Epidermal melanocyte (primary cell): ENCODE measurements at regions not wholly inside any gene's neighbourhood (a gene's known extent, or its start where the extent isn't known, plus 50 kb on each side); places are given as distances from the start of the nearest gene placed in this dataset.
"Not testable (repeated sequence)": the region's sequence is repeated elsewhere in the genome, so short reads cannot be mapped to it uniquely, and the experiment has no call there.

Source experiments
- DNase-seq: peaks from one replicate; pipeline ENCODE4 v3.0.0; 2011; ENCODE audit warnings: low spot score; ENCODE audit not compliant: insufficient read length

DNA sequence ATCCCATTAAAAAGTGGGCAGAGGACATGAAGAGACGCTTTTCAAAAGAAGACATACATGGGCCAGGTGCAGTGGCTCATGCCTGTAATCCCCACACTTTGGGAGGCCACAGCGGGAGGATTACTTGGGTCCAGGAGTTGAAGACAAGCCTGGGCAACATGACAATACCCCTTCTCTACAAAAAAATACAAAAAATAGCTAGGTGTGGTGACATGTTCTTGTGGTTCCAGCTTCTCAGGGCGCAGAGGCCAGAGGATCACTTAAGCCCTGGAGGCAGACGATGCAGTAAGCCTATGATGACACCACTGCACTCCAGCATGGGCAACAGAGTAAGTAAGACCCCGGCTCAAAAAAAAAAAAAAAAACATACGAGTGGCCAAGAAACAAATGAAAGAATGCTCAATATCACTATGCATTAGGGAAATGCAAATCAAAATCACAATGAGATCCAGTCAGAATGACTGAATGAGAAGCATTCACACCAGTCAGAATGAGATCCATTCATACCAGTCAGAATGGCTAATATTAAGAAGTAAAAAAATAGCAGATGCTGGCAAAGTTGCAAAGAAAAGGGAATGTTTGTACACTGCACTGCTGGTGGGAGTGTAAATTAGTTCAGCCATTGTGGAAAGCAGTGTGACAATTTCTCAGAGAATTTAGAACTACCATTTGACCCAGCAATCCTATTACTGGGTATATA lies 550.2 kb upstream of the SLC39A10 start:
- DNase-seq, result no peak

DNA sequence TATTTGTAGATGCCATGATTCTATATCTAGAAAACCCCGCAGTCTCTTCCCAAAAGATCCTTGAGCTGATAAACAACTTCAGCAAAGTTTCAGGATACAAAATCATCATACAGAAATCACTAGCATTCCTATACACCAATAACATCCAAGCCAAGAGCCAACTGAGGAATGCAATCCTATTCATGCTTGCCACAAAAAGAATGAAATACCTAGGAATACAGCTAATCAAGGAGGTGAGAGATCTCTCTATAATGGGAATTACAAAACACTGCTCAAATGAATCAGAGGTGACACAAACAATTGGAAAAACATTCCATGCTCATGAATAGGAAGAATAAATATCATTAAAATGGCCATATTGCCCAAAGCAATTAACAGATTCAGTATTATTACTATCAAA lies 551.4 kb upstream of the SLC39A10 start:
- no peak for DNase-seq

DNA sequence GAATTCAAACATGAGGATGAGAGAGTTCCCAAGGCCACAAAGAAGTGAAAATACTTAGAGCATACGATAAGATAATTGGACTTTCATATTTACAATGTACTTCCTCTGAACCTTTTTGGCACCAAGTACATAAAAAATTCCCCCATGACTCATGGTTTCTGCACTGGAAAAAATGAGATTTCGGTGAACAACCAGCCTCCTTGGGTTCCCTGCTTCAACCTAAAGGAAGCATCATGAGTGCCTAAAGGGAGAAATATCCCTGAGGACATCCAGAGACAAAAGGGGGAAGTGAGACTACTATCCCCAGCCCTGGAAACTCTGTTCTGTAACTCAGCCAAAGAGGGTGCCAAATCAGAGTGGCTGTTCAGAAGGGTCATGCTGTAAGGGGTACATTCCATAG lies 562.7 kb upstream of the SLC39A10 start:
- DNase-seq, result no peak

DNA sequence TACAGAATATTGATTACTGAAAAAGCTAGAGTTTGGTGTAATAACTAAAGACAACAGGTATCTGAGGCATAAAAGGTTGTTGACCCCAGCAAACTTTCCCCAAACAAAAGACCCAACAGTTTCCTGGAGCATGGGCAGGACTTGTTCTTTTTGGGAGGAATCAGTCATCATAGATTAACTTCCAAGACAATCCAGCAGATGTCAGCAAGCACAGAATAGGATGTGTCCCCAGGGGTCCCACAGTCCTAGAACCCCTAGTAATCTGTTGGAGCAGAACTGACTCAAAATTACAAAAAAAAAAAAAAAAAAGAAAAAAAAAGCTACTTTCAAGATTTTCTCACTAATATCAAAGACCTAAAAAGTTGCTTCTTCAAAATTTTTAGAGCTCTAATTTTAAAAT lies 564.7 kb upstream of the SLC39A10 start:
- no peak for DNase-seq

DNA sequence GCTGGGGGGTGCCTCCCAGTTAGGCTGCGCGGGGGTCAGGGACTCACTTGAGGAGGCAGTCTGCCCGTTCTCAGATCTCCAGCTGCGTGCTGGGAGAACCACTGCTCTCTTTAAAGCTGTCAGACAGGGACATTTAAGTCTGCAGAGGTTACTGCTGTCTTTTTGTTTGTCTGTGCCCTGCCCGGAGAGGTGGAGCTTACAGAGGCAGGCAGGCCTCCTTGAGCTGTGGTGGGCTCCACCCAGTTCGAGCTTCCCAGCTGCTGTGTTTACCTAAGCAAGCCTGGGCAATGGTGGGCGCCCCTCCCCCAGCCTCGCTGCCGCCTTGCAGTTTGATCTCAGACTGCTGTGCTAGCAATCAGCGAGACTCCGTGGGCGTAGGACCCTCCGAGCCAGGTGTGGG lies 584.2 kb upstream of the SLC39A10 start:
- not testable (repeated sequence) for DNase-seq

DNA sequence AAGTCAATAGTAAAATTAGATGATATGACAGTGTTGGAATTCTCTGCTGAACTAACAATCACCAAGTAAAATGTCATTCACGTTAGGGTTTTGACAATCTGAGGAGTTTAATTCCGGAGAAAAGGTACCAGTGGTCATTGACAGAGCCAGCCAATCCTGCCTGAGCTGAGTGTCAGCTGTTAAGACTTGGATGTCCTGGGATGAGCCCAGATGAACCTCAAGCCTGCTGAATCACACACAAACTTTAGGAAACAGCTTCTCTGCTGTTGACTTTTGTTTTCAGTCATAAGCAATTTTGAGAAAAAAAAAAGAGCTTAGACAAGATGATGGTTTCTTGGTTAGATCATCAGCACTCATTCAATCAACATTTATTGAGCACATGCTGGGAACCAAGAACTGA lies 600.0 kb upstream of the SLC39A10 start:
- no peak for DNase-seq

DNA sequence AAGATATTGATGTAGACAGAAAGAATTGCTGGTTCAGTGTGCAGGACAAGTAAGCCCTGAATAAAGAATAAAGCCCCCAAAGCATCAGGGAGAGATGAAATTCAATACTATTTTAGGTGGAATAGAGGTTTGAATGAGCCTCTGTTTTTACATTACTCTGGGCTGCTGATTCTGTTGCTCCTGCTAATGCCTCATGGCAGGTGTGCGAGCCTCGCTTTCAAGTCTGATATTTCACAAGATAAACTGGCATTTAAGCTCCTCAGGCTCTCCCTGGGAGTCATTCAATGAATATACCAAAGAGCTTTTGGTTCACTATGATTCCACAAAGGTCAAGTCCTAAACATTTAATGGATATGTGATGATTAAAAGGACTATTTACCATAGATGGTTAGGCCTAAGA lies 601.0 kb upstream of the SLC39A10 start:
- no peak for DNase-seq

DNA sequence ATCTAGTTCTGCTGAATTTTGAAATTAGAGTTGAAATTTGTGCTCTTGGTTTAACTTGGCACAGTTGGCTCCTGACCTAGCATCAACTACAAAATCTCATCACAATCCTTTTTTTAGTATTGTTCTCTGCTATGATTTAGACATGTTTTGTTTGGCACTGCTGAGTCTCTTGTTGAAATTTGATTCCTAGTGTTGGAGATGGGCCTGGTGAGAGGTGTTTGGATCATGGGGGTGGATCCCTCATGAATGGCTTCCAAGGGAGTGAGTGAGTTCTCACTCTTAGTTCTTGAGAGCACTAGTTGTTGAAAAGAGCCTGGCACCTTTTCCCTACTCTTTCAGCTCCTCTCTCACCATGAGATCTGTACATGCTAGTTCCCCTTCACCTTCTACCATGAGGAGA lies 605.6 kb upstream of the SLC39A10 start:
- DNase-seq, result no peak

DNA sequence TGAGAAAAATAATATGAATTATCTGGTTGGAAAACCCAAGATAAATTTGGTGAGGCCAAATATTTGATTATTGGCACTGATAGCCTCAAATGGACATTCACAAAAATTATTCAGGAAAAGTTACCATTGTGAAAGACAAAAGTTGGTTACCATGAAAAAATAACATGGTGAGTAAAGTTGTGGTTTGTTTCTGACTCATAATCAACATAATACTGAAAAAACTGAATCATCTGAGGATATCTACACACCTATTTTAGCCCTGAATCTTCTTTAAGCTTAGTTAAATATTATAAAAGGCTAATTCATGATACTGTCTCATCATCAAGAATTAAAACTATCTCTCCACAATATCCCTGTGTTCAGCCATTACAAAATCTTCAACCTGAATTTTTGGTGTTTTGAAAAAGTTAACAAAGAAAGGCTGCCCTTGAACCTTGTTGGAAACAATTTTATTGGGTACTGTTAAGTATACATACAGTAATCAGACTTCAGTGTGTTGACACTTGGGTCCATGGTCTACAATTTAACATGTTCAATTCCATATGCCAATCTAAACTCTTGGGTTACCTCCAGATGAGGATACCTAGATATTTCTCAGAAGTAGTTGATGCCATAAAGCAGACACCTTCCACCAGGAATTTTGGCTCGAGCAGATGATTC lies 607.5 kb upstream of the SLC39A10 start:
- DNase-seq, result no peak

DNA sequence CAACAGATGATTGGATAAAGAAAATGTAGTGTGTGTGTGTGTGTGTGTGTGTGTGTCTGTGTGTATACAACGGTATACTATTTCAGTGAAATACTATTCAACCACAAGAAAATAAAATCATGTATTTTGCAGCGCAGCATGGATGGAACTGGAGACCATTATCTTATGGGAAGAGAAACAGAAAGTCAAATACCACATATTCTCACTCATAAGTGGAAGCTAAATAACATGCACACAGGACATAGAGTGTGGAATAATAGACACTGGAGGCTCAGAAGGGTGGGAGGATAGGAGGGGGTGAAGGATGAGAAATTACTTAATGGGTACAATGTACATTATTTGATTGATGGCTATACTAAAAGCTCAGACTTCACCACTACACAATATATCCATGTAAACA lies 609.1 kb upstream of the SLC39A10 start:
- no peak for DNase-seq

DNA sequence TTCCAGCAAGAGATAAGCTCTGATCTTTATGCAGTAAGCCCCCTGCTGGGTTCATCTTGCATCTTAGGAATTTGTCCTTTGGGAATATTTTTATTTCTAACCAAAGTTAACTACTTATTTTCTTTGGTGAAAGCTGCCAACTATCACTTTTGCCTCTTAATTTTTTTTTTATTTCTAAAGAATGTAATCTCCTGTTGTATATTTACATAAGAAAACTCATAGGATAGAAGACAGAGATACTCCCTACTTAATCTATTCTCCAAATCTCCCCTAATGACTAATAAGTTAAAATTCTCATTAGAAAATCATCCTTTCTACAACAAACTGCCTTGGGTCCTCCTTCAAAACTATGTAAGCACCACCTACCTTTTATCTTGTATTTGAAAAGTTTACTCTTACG lies 612.2 kb upstream of the SLC39A10 start:
- no peak for DNase-seq

DNA sequence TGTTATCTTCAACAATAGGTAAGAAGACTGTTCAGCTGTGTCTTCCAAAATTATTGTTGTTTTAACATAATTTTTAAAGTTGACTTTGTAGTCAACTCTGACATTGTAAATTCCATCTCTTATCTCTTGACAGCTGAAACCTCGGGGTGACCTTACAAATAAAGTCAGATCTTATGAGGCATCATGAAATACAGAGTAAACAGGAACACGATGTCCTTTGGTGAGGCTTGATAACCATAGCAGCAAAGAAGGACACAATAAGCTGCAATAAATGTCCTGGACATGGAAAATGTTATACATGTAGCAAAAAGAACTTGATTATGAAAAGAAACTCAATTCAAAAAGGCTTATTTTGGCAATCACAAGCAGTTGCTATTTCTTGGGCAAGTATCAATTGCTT lies 618.9 kb upstream of the SLC39A10 start:
- DNase-seq, result no peak

DNA sequence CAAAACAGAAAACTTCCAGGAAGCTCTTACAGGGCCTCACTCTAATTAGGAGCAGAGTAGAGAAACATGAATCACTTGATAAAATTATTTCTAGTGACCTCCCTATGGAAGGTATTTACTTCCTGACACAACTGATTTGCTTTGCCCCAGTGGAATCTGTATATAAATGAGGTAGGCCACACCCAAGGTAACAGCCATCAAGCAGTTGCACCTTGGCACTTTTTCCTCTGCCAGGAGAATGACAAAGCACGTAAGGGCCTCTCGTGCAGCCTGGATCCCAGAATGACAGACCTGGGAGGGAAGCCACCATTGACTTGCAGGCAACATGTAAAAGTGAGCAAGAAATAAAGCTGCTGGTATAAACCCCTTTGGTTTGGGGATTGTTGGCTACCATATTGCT lies 620.0 kb upstream of the SLC39A10 start:
- no peak for DNase-seq

DNA sequence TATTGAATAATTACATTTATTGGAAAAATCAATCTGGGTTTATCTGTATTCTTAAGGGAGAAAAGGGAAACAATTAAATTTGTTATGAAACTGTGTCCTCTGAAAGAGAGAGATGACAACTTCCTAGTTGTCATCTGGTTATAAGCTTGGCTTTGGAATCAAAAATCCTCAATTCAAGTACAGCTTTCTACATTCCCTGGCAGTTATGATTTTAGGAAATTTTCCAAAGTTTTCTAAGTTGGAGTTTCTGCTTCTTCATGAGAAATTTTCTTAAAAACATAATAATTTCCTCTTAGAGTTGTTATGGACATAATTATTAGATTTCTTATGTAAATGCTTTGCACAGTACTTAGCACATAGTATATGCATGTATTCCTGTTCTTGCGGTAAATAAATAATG lies 625.6 kb upstream of the SLC39A10 start:
- no peak for DNase-seq

DNA sequence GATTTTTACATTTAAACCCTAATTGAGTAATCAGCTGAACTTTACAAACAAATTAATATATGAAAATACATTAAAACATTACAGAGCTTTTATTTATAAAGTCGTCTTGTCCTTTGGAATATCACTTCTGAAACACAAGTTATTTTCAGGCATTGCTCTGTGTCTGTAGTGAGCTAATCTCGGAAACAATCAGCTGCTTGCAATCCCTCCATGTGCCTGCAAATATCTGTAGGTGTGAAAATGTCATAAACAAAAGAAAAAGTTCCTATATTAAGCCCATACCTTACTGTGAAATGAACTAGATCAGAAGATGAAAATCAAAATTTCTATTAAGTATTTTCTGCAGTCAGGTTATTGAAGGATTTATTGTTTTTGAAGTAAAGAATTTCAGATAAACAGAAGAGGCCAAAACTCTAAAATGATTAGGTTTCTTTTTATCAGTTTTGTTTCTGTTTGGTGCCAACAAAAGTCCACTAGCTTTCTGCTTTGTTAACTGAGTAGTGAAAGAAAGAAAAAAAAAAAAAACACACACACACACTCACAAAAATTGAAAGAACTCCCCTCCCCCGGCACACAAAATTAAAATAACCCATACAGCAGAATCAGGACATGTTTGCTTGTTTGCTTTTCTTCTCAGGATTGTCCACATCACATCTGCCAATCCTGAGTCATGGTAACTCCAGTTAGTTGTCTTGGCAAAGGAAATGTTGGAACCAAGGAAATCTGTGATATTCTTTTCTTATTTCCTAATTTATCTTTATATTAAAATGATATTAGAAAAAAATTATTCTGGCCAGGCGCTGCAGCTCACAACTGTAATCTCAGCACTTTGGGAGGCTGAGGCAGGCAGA lies 627.0 kb upstream of the SLC39A10 start:
- DNase-seq, result no peak

DNA sequence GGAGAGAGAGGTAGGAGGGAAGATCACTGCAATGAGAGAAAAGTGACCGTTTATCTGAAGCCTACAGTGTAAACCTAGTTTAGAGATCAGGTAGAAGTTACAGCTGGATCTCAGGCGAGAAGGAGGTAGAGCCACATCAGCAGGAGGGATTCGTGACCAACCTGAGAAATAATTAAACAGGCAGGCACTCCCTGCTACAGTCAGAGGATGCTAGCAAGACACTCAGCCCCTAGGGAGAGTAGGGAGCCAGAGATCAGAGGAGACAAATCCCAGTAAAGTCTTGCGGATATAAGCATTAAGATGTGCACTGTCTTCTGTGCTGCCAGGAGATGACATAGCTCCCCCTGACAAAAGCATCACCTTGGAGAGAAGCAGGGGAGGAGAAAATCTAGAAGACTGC lies 629.1 kb upstream of the SLC39A10 start:
- DNase-seq, result no peak

DNA sequence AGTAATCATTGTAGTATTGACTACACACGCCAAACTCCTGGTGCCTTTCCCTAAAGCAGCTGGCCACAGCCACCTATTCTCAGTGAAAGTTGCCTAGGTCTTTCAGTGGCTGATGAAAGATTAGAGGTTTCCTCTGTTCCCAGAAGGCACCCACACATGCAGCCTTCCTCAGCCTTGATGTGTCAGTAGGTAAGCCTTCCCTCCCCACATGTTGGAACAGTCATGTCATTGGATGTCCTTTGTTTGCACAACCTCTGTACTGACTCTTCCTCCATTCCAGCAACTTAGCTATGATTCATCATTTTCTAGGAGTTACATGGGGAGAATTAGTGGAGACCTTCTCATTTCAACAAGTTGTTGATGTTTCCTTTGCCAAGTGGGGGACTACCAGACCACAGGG lies 630.8 kb upstream of the SLC39A10 start:
- no peak for DNase-seq

DNA sequence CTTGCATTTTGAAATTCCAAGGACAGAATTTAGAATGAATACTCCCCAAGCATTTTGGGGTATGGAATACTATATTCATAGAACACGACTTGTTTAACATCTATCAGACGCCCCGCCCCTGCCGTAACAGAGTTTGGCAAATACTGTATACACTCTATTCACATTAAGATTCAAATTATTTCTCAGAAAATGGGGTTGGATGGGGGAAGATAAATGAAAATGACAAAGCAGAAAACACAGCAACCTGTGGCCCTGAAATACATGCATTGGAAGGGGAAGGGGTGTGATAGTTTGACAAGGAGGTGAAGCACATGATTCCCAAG lies 634.6 kb upstream of the SLC39A10 start:
- DNase-seq, result no peak

DNA sequence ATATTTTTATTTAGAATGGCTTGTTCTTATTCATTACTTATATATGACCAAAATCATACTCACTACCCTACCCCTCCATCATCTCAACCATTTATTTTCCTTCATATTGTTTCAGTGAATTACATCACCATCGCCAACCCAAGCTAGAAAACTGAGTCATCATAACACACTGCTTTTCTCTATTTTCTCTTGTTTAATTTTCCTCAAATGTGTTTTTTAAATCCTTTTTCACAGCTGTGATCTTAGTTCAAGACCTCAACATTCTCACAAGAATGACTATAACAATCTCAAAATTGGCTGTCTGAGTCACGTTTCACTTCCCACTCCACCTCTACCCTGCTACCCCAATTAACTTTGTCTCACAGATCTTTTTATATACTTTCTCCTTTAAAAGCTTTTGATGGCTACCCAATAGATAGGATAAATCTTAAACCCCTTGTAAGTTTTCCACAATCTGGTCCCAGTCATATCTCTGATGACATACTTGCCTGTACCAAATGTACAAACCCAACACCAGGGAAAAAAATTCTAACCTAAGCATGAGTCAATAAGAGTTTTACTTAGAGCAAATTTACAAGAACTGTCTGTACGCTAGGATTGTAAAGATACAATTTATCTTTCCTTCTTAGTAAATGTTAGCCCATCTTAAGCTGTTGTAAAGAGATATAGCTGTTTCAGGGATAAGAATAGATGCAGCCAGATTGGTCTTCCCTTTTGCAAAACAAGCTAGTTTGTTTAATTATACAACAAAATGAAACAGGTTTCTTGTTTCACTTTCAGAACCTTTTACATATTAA lies 635.1 kb upstream of the SLC39A10 start:
- DNase-seq, result no peak

DNA sequence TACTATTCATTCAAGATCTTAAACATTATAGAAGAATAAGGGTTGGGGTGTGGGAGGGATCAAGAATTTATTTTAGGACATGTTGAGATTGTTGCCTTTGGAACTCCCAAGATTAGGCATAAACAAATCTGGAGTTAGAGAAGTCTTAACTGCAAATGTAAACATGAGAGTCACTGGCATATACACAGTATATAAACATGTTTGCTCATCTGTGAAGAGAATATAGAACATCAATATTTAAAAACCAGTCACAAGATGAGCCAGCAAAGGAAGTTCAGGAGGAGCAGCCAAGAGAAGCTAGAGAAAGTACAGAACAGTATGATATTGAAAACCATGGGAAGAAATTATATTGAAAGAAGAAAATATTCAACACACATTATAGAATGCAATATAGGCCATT lies 638.6 kb upstream of the SLC39A10 start:
- DNase-seq, result no peak

DNA sequence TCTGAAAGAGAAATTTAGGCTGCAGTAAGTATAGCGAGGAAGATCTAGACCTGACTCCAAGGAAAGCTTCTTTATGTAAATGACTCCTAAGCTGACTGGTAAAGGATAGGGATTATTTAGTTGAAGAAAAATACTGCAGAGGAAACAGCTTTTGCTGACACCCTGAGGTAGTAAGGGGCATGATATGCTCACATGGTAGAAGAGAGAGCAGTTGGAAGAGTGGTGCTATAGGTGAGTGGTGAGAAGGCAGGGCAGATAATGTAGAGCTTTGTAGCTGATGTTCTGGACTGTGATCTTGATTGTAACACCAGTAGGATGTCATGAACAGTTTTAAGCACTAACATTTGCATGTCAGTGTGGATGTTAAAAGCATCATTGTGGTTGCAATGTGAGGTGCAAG lies 639.1 kb upstream of the SLC39A10 start:
- DNase-seq, result no peak

DNA sequence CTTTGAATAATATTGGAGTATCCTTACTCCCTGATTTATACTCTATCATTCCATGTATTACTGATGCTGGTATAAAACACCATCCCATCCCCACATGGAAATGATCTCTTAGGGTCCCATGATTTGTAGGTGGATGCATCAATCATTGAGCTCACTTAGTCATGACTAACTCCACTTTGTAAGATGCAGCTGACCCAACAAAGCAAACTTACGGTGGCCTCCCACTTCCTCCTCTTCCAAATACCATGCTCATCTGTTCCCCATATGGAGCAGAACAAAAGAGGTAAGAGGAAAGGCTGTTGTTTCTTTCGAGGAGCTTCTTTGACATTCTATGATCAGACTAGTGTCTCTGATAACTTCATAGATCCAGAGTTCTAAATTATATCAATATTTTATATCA lies 640.2 kb upstream of the SLC39A10 start:
- DNase-seq, result no peak
